ENCODE measurements at regions not wholly inside any gene's neighbourhood (a gene's known extent, or its start where the extent isn't known, plus 50 kb on each side); places are given as distances from the start of the nearest gene placed in this dataset.

DNA sequence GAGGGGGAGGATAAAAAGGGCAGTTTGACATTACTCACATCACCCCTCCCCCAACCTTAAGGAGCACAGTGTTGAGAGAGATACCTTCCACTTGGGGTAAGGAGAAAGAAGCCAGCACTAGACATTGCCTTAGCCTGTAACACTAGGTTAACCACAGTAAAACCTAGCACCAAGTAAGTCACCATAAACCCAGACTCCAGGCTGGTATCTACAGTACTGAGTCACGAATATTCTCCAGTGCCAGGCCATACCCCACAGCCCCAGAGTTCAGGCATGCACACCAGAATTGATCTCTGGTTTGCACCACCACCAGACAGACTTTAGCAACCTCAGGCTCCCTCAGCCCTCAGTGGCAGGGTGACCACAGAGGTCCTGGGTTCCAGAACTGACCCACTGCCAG is 570.4 kb downstream of the PRR32 start:
- no peak for TF ChIP-seq POLR2AphosphoS5 (IDR thresholded peaks at IDR 0.05; ENCODE audit: borderline replicate concordance, low read depth, low read length)
- TF ChIP-seq EZH2 (IDR thresholded peaks at IDR 0.05): no peak
- no peak for TF ChIP-seq FOXP2 (optimal IDR thresholded peaks at IDR 0.05; ENCODE audit: control extremely low read depth, extremely low read length, insufficient read depth)

Measured in SK-N-MC (cell line).